SK-N-SH (cell line): ENCODE measurements at regions not wholly inside any gene's neighbourhood (a gene's known extent, or its start where the extent isn't known, plus 50 kb on each side); places are given as distances from the start of the nearest gene placed in this dataset.

Experiments
- CTCF ChIA-PET: fragments of 300-600, 350-600 bp; formaldehyde crosslinking; extraction: SDS; loops from one replicate; lab custom pipeline; 2021; lab: Yijun Ruan, JAX
- POLR2A ChIA-PET: fragments of 350-600 bp; sonication (Branson Sonifier 250); formaldehyde crosslinking; extraction: SDS; loops from one replicate; lab custom pipeline; 2020; ENCODE audit warnings: antibody characterized with exemption, inconsistent platforms; lab: Yijun Ruan, JAX
- DNase-seq: peaks from one replicate; pipeline ENCODE4 v3.0.0; 2012
- H2AFZ ChIP-seq: fragments of 200-600 bp; sonication (generic); 2 replicates; pipeline ENCODE4 v1.8.1; 2016; ENCODE audit warnings: antibody characterized with exemption, mild to moderate bottlenecking, low read depth
- H3F3A ChIP-seq: fragments of 200-600 bp; sonication (generic); replicated peaks from 2 replicates; pipeline ENCODE3; 2016; ENCODE audit warnings: antibody characterized with exemption, mild to moderate bottlenecking; ENCODE audit not compliant: insufficient read depth
- H3K27ac ChIP-seq, 2 experiments: fragments of 200-500 bp in 1 of 2; fragments of 200-600 bp in 1 of 2; sonication (Bioruptor generic) in 1 of 2; sonication (generic), shearing (Covaris generic) in 1 of 2; 2 replicates each; pipeline versions ENCODE4 v1.5.1 to v1.6.1; 2014 to 2016; ENCODE audit warnings: low read depth in 2 of 2, inconsistent platforms in 1 of 2, low read length in 1 of 2, mild to moderate bottlenecking in 1 of 2, mixed read lengths in 1 of 2
- H3K27me3 ChIP-seq: fragments of 200-600 bp; sonication (generic), shearing (Covaris generic); 2 replicates; pipeline ENCODE4 v1.6.1; 2016; ENCODE audit warnings: mixed run types; ENCODE audit not compliant: insufficient read depth
- H3K36me3 ChIP-seq, 2 experiments: fragments of 200-500 bp in 1 of 2; fragments of 200-600 bp in 1 of 2; sonication (Bioruptor generic) in 1 of 2; sonication (generic) in 1 of 2; replicated peaks in 1 of 2; 2 replicates each; pipeline versions ENCODE3 to v1.5.1; 2014 to 2016; ENCODE audit warnings: low read length in 1 of 2, mild to moderate bottlenecking in 1 of 2; ENCODE audit not compliant: insufficient read depth in 2 of 2, control insufficient read depth in 1 of 2
- H3K4me1 ChIP-seq, 2 experiments: fragments of 200-500 bp in 1 of 2; fragments of 200-600 bp in 1 of 2; sonication (Bioruptor generic) in 1 of 2; sonication (generic), shearing (Covaris generic) in 1 of 2; 2 replicates each; pipeline versions ENCODE4 v1.5.1 to v1.6.1; 2014 to 2016; ENCODE audit warnings: low read depth in 1 of 2, low read length in 1 of 2, mixed run types in 1 of 2; ENCODE audit not compliant: insufficient read depth in 2 of 2, control insufficient read depth in 1 of 2
- H3K4me2 ChIP-seq: fragments of 200-600 bp; sonication (generic), shearing (Covaris generic); 2 replicates; pipeline ENCODE4 v1.6.1; 2017; ENCODE audit warnings: mixed run types
- H3K4me3 ChIP-seq, 2 experiments: fragments of 200-500 bp in 1 of 2; fragments of 200-600 bp in 1 of 2; sonication (Bioruptor generic) in 1 of 2; sonication (generic), shearing (Covaris generic) in 1 of 2; 2 replicates each; pipeline versions ENCODE4 v1.5.1 to v1.8.1; 2014 to 2016; ENCODE audit warnings: low read depth in 2 of 2, inconsistent platforms in 1 of 2, low read length in 1 of 2, mild to moderate bottlenecking in 1 of 2, mixed read lengths in 1 of 2, moderate library complexity in 1 of 2
- H3K79me2 ChIP-seq: fragments of 200-600 bp; sonication (generic); 2 replicates; pipeline ENCODE4 v1.8.1; 2017; ENCODE audit warnings: mild to moderate bottlenecking; ENCODE audit not compliant: insufficient read depth
- H3K9ac ChIP-seq: fragments of 200-600 bp; sonication (generic); 2 replicates; pipeline ENCODE4 v1.6.1; 2017; ENCODE audit warnings: mixed run types
- H3K9me2 ChIP-seq: fragments of 200-600 bp; sonication (generic); 2 replicates; pipeline ENCODE4 v1.6.1; 2017; ENCODE audit warnings: mixed run types
- H3K9me3 ChIP-seq: fragments of 200-600 bp; sonication (generic); 2 replicates; pipeline ENCODE4 v1.6.1; 2017; ENCODE audit warnings: mixed run types, mild to moderate bottlenecking, moderate library complexity
- H4K20me1 ChIP-seq: fragments of 200-600 bp; sonication (generic); 2 replicates; pipeline ENCODE4 v1.6.1; 2017; ENCODE audit warnings: mild to moderate bottlenecking, mixed run types; ENCODE audit not compliant: insufficient read depth
- EZH2phosphoT487 ChIP-seq: fragments of 200-600 bp; sonication (generic); IDR thresholded peaks from 2 replicates; pipeline ENCODE4 v1.6.1; 2017; ENCODE audit warnings: low read depth, mixed run types, mild to moderate bottlenecking, antibody characterized with exemption, moderate library complexity, borderline replicate concordance
- MXI1 ChIP-seq: IDR thresholded peaks from 2 replicates; pipeline ENCODE4 v1.6.1; 2012; ENCODE audit warnings: mild to moderate bottlenecking, low read depth, low read length, improper control_type of control experiment
- POLR2AphosphoS5 ChIP-seq: IDR thresholded peaks from 2 replicates; pipeline ENCODE4 v1.6.1; 2012; ENCODE audit warnings: low read depth, low read length
- RFX5 ChIP-seq: IDR thresholded peaks from 2 replicates; pipeline ENCODE4 v1.6.1; 2012; ENCODE audit warnings: mild to moderate bottlenecking, improper control_type of control experiment, low read length
- RXRA ChIP-seq: IDR thresholded peaks from 2 replicates; pipeline ENCODE4 v1.4.0; 2012; ENCODE audit warnings: low read depth, mild to moderate bottlenecking, borderline replicate concordance
- WGBS: methylation state at CpG from one replicate; pipeline ENCODE4 v1.1.6; 2017; ENCODE audit warnings: low lambda C conversion rate; 5-methylcytosine and 5-hydroxymethylcytosine counted together
- small RNA-seq, 7 experiments: library from RNA; depleted of rRNA; stranded (forward); fragments of <200 nt; gene quantifications; one replicate each; pipeline ENCODE3, GENCODE V24; 2012

- TF ChIP-seq MXI1 (no peak), EZH2phosphoT487 (no peak)
Measured at GRCh38 chr18:70382017-70382416, 93.2 kb downstream of the SOCS6 start (continued).

- CTCF ChIA-PET: interaction anchor here (0.7 kb wide), 1 partner anchor 372 kb away, joined by 3 read pairs; no protein-coding TSS in a partner anchor
- TF ChIP-seq RFX5: no peak
- TF ChIP-seq POLR2AphosphoS5: no peak
- TF ChIP-seq RXRA: no peak
- TF ChIP-seq EZH2phosphoT487: no peak
- POLR2A ChIA-PET: no interaction called here
- H3K4me2 ChIP-seq: no peak overlapping the region
- no peak overlapping the region for H2AFZ ChIP-seq
- no peaks in the 10 kb centered on the region for H3K36me3 ChIP-seq
- WGBS: 94% methylated on average over 23 of the region's 23 CpGs
- H3K9ac ChIP-seq: no peak overlapping the region
- H3F3A ChIP-seq: peaks cover 16% of the 10 kb centered on the region
- H3K9me3 ChIP-seq: no peaks in the 10 kb centered on the region
- H3K4me1 ChIP-seq: peaks cover 6 to 20% of the 10 kb centered on the region in 2 experiments; a peak in 3 of 4 replicates
- no peak for DNase-seq
- no peaks in the 10 kb centered on the region for H3K27me3 ChIP-seq
- H3K79me2 ChIP-seq: no peaks in the 10 kb centered on the region
- no peaks in the 10 kb centered on the region for H4K20me1 ChIP-seq
- H3K4me3 ChIP-seq: no peak overlapping the region
- H3K9me2 ChIP-seq: no peaks in the 10 kb centered on the region
- H3K27ac ChIP-seq: no peak overlapping the region
Measured at GRCh38 chr18:70380915-70381896, 92.4 kb downstream of the SOCS6 start.

Small RNA genes in the stretch of these regions (small RNA-seq; reads per million reads assigned to genes)
- gene RN7SL795P: 0 reads per million in 7 experiments
